Stimulated activated CD4-positive, alpha-beta T cell treated with anti-CD3 and anti-CD28 coated beads, Interleukin-4, amount 100 ng/mL, for 48 hours (primary cell): ENCODE measurements at regions not wholly inside any gene's neighbourhood (a gene's known extent, or its start where the extent isn't known, plus 50 kb on each side); places are given as distances from the start of the nearest gene placed in this dataset.

Experiments
- DNase-seq, 2 donors: peaks; one replicate each; pipeline ENCODE4 v3.0.0-alpha.2; 2020; ENCODE audit warnings: low read depth in 2 of 2

GRCh38 chr22:47609653-47610052, 847.2 kb downstream of the TBC1D22A start:
- no peak for DNase-seq

- DNase-seq: no peak
These were observed 846.0 kb downstream of the TBC1D22A start for GRCh38 chr22:47608421-47608820.

- no peak for DNase-seq
These were observed 845.0 kb downstream of the TBC1D22A start for GRCh38 chr22:47607486-47607885.

- DNase-seq: no peak
These were observed 844.0 kb downstream of the TBC1D22A start for GRCh38 chr22:47606426-47606825.

GRCh38 chr22:47605886-47606285, 843.4 kb downstream of the TBC1D22A start:
- DNase-seq: no peak

DNA sequence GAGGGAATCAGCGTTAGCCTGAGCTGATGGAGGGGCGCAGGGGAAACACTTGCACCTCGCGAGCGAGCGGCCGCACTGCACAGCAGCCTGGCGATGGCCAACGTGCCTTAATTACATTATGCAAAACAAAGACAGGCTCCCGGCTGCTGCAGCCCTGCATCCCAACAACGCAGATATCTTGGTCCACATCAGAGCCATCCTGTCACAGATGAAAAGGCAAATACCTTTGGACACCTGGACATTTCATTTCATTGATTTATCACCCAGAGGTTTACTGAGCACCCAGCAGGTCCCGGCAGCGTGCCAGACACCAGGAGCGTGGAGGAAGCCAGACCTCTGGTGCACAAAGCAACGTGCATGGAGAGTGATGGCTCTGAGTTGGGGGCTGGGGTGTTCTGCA, 843.0 kb downstream of the TBC1D22A start:
- DNase-seq: no peak

GRCh38 chr22:47604563-47604962, 842.1 kb downstream of the TBC1D22A start:
- no peak for DNase-seq

DNA sequence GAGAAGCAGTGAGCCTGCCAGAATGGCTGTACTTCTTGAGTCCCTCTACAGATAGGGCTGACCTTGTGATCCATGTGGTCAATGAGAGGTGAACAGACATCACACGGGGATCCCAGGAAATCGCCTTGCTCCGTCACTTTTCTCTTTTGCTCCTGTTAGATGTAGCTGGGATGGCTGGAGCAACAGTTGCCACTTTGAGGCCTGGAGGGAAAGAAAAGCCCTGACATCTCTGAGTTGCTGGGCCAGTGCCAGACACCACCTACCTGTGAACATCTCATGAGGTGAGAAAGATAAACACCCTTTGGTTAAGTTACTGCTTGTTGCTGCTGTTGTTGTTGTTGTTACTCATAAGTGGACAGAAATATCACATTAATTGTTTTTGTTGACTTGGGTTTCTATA, 840.3 kb downstream of the TBC1D22A start:
- DNase-seq: no peak

GRCh38 chr22:47601666-47602065, 839.2 kb downstream of the TBC1D22A start:
- no peak for DNase-seq

DNA sequence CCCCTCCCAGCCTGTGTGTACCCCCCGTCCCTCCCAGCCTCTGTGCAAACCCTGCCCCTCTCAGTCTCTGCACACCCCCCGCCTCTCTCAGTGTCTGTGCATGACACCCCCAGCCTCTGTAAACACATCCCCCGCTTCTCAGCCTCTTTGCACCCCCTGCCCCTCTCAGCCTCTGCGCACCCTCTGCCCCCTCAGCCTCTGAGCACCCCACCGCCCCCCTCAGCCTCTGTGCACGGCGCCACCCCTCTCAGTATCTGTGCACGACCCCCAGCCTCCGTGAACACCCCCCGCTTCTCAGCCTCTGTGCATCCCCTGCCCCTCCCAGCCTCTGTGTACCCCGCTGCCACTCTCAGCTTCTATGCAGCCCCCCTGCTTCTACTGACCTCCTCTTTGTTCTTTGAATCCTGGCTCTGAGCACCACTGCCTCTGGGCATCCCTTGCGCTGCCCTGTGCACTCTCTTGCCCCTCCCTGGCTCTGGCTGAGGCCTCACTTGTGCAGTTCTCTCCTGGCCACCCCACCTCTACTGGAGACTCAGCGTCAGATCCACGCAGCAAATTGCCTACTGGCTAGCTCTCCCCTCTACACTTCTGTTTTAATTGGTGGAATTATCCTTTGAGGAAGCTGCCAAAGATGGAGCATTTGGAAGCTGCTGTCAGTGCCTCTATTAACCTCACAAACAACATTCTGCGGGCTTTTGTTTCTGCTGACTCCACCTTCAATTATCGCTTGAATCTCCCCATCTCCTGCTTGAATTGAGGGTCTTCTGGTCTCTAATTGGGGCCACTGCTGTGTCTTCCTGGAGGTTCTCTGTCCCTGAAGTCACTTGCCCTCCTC, 838.6 kb downstream of the TBC1D22A start:
- DNase-seq: no peak

- DNase-seq: no peak
These were observed 837.8 kb downstream of the TBC1D22A start for GRCh38 chr22:47600281-47600680.

- no peak for DNase-seq
These were observed 837.3 kb downstream of the TBC1D22A start for GRCh38 chr22:47599753-47600152.

DNA sequence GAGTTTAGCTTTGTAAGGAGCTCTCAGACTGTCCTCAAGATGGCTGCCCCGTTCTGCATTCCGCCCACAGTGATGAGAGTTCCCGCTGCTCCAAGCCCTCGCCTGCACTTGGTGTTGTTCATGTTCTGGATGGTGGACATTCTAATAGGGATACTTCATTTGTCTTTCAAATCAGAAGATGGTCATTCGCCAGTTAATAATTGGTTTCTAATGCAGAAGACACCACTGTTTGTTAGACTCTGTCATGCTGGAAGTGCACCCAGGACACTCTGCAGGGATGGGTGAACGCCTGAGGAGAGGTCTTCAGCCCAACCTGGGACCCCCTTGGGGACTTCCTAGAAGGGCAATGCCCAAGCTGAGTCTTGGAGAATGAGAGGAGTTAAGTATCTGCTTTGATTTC, 836.4 kb downstream of the TBC1D22A start:
- no peak for DNase-seq

DNA sequence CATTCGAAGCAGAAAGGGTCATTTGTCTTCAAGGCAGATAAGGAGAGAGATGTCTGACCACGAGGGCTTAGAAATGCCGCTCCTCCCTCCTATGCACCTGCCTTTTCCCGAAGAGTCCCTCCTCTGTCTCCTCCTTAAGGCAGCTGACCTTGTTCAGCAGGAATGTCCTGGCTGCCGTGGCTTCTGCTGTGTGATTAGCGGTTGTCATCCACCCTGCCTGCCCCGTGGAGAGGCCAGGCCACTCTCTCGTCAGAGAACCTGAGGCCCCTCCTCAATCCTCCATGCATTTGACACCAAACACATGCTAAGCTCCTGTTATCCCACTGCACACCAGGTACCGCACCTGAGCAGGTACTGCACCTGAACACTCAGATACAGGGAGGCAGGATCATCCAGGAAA, 834.6 kb downstream of the TBC1D22A start:
- no peak for DNase-seq

- DNase-seq: no peak
These were observed 833.8 kb downstream of the TBC1D22A start for GRCh38 chr22:47596176-47596690.

DNA sequence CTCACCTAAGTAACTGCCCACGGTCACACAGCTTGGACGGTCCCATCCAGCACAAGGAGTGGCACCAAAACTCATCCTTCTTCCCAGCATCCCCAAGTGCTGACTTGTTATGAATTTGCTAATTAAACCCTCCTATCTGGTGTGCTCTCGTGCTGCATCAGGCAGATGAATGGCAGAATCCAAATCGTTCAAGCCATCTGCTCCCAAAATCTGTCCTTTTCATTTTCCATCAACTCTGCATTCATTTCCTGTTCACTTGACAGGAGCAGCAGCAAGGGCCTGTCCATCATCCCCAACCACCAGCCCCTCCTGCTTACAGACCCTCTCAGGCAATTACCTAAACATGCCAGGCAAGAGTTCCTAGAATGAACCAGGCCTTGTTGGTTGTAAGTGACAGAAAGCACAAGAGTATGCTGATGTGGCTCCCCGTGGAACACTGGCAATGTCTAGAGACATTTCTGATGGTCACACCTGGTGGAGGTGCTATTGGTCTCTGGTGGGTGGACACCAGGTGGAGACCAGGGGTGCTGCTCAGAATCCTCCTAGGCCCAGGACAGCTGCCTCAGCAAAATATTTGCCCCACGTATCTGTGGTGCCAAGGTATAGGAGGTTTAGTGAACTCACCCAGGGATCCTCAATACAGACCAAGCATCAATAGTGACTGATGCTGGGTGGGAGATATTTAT, 832.5 kb downstream of the TBC1D22A start:
- DNase-seq: no peak

DNA sequence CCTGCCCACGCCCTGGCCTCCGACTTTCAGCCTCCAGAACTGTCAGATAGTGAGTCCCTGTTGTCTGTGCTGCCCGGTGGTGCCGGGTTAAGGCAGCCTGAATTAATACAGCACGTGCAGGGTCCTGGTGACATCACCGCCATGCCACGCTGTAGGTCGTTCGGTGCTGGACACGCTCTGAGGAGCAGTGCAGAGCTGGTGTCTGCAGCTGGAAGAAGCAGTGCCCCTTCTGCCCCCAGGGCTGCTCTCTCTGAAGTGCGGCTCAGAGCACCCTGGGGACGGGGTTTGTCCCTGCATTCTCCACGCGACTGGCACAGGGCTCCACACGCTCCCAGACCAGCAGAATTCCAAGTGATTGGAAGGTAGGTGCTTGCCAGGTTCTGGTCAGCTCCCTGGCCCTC, 831.5 kb downstream of the TBC1D22A start:
- no peak for DNase-seq

DNA sequence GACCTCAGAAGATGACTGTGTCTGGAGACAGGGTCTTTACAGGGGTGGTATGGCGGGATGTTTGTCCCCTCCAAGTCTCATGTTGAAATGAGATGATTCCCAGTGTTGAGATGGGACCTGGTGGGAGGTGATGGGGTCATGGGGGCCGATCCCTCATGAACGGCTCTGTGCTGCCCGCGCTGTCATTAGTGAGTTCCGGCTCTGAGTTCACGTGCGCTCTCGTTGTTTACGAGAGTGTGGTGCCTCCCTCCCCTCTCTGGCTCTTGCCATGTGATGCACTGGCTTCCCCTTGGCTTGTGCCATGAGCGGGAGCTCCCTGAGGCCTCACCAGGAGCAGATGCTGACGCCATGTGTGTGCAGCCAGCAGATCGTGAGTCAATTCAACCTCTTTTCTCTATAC, 830.8 kb downstream of the TBC1D22A start:
- DNase-seq: no peak

GRCh38 chr22:47592791-47593190, 830.3 kb downstream of the TBC1D22A start:
- no peak for DNase-seq

DNA sequence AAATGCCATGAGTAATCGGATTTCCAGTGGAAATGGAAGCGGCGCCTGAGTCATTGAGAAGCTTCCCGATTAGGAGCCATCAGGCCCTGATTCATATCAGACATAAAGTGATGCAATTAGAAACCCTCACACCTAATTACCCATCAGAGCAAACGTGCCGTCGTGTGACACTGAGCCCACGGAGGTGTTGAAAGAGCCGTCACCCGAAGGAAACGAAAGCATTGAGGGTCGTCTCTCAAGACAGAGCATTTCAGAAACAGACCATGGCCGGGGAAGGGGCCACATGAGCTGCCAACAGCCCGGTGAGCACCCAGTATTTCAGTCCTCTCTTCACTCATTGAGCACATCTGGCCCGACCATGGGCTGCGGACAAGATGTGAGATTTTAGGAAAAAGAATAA, 829.3 kb downstream of the TBC1D22A start:
- no peak for DNase-seq

- DNase-seq: no peak
These were observed 828.6 kb downstream of the TBC1D22A start for GRCh38 chr22:47591016-47591415.

GRCh38 chr22:47589271-47590250, 827.1 kb downstream of the TBC1D22A start:
- DNase-seq: no peak
